Activated CD4-positive, alpha-beta T cell treated with anti-CD3 and anti-CD28 coated beads, Interleukin-2, amount 10 ng/mL, durations not matched to agents 7 days and 5 days (primary cell): ENCODE measurements at regions not wholly inside any gene's neighbourhood (a gene's known extent, or its start where the extent isn't known, plus 50 kb on each side); places are given as distances from the start of the nearest gene placed in this dataset.
A peak's percentile ranks its signal among the peaks of the same experiment; 100 is the strongest.
"Not testable (repeated sequence)": the region's sequence is repeated elsewhere in the genome, so short reads cannot be mapped to it uniquely, and the experiment has no call there.

Source experiments
- CTCF ChIA-PET: fragments of 350-600 bp; sonication (Branson Sonifier 250); formaldehyde crosslinking; loops from one replicate; lab custom pipeline; 2021; ENCODE audit warnings: antibody characterized with exemption; lab: Charles Lee
- POLR2A ChIA-PET: fragments of 350-600 bp; sonication (Branson Sonifier 250); formaldehyde crosslinking; loops from one replicate; lab custom pipeline; 2021; ENCODE audit warnings: antibody characterized with exemption; lab: Charles Lee
- DNase-seq: peaks from one replicate; pipeline ENCODE4 v3.0.0-alpha.2; 2020
- H3K27ac Mint-ChIP-seq: one replicate; pipeline ENCODE4 v1.8.0; 2021; ENCODE audit warnings: mild to moderate bottlenecking, moderate library complexity, mixed read lengths
- H3K27me3 Mint-ChIP-seq: one replicate; pipeline ENCODE4 v1.8.0; 2021; ENCODE audit warnings: mixed read lengths
- H3K36me3 Mint-ChIP-seq: one replicate; pipeline ENCODE4 v1.8.0; 2021; ENCODE audit warnings: low read depth, mixed read lengths
- H3K4me1 Mint-ChIP-seq: one replicate; pipeline ENCODE4 v1.8.0; 2021; ENCODE audit warnings: mixed read lengths
- H3K4me3 Mint-ChIP-seq: one replicate; pipeline ENCODE4 v1.8.0; 2021; ENCODE audit warnings: mild to moderate bottlenecking, moderate library complexity, mixed read lengths
- H3K9me3 Mint-ChIP-seq: one replicate; pipeline ENCODE4 v1.8.0; 2021; ENCODE audit warnings: mixed read lengths

DNA sequence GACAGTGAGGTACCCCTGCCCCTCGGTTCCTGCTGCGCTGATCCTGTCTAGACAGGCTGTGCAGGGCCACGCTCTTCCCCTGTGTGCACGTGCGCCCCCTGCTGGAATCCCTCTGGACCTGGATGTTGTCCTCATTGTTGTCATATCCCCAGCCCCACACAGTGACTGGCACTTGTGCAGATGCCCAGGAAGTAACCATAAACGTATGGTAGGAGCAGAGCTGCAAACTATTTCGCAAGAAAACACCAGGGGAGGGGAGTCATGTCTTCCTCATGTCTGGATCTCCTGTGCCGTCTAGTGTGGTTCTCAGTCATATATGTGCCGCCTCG lies 114.7 kb downstream of the CRYBB2 start:
- Mint-ChIP-seq H3K27ac (no peak overlapping the region), H3K27me3 (no peaks in the 10 kb centered on the region), H3K4me1 (peaks cover 2% of the 10 kb centered on the region), H3K36me3 (no peaks in the 10 kb centered on the region), H3K9me3 (peaks cover 2% of the 10 kb centered on the region), H3K4me3 (no peak overlapping the region)
- ChIA-PET CTCF (interaction anchor here (0.9 to 1.5 kb wide), 4 partner anchors 13 to 253 kb away, joined by 3 to 5 read pairs (median 4); no protein-coding TSS in a partner anchor), POLR2A (no interaction called here)
- peak; percentile 76 for DNase-seq

GRCh38 chr22:25334631-25335030 lies 115.2 kb downstream of the CRYBB2 start:
- H3K9me3 Mint-ChIP-seq, H3K27ac Mint-ChIP-seq, POLR2A ChIA-PET: not testable (repeated sequence)

GRCh38 chr22:25335276-25335675 lies 115.8 kb downstream of the CRYBB2 start:
- H3K4me3 Mint-ChIP-seq, DNase-seq, POLR2A ChIA-PET, CTCF ChIA-PET, H3K27me3 Mint-ChIP-seq, H3K9me3 Mint-ChIP-seq, H3K4me1 Mint-ChIP-seq, H3K36me3 Mint-ChIP-seq, H3K27ac Mint-ChIP-seq: not testable (repeated sequence)

More at GRCh38 chr22:25334631-25335030, 115.2 kb downstream of the CRYBB2 start:
- not testable (repeated sequence) for H3K4me3 Mint-ChIP-seq, H3K36me3 Mint-ChIP-seq, DNase-seq, H3K27me3 Mint-ChIP-seq, H3K4me1 Mint-ChIP-seq
- CTCF ChIA-PET, result interaction anchor here (1.5 kb wide), 1 partner anchor 12 kb away, joined by 5 read pairs; no protein-coding TSS in a partner anchor

- CTCF ChIA-PET, H3K27ac Mint-ChIP-seq, H3K4me3 Mint-ChIP-seq, H3K4me1 Mint-ChIP-seq, H3K36me3 Mint-ChIP-seq, DNase-seq, H3K27me3 Mint-ChIP-seq, POLR2A ChIA-PET: not testable (repeated sequence)
- H3K9me3 Mint-ChIP-seq, result peaks cover 11% of the 10 kb centered on the region
Observed at GRCh38 chr22:25340536-25340935, 121.1 kb downstream of the CRYBB2 start.

DNA sequence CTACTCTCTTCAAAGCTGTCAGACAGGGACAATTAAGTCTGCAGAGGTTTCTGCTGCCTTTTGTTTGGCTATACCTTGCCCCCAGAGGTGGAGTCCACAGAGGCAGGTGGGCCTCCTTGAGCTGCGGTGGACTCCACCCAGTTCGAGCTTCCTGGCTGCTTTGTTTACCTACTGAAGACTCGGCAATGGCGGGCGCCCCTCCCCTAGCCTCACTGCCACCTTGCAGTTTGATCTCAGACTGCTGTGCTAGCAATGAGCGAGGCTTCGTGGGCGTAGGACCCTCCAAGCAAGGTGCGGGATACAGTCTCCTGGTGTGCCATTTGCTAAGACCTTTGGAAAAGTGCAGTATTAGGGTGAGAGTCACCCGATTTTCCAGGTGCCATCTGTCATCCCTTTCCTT lies 124.9 kb downstream of the CRYBB2 start:
- DNase-seq, H3K27me3 Mint-ChIP-seq, CTCF ChIA-PET: not testable (repeated sequence)

DNA sequence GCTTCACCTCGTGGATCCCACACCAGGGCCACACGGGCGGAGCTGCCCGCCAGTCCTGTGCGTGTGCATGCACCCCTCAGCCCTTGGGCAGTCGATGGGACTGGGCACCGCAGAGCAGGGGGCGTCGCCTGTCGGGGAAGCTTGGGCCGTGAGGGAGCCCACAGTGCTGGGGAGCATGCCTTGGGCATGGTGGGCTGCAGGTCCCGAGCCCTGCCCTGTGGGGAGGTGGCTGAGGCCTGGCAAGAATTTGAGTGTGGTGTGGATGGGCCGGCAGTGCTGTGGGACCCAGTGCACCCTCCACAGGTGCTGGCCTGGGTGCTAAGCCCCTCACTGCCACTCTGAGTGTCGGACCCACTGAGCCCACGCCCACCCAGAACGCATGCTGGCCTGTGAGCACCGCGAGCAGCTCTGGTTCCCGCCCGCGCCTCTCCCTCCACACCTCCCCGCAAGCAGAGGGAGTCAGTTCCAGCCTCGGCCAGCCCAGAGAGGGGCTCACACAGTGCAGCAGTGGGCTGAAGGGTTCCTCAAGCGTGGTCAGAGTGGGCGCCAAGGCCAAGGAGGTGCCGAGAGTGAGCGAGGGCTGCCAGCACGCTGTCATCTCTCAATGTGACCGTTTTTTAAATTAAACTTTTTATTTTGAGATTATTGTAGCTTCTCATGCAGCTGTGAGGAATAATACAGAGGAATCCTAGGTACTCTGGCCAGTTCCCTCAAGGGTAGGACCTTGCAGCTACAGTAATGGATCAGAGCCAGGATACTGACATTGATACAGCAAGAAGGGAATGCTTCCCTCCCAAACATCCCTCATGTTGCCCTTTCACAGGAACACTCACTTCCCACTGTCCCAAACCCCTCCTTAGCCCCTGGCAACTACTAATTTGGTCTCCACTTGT lies 127.7 kb downstream of the CRYBB2 start:
- Mint-ChIP-seq H3K4me3 (no peak overlapping the region), H3K36me3 (peaks cover 18% of the 10 kb centered on the region), H3K27me3 (peaks cover under 1% of the 10 kb centered on the region), H3K27ac (no peak overlapping the region), H3K4me1 (no peaks in the 10 kb centered on the region), H3K9me3 (peaks cover under 1% of the 10 kb centered on the region)
- ChIA-PET POLR2A (no interaction called here), CTCF (interaction anchor here (0.6 to 1.3 kb wide), 2 partner anchors 13 to 113 kb away, joined by 4 to 5 read pairs; no protein-coding TSS in a partner anchor)
- no peak for DNase-seq

More for the DNA sequence above, 124.9 kb downstream of the CRYBB2 start:
- POLR2A ChIA-PET, H3K4me1 Mint-ChIP-seq, H3K9me3 Mint-ChIP-seq, H3K27ac Mint-ChIP-seq, H3K36me3 Mint-ChIP-seq, H3K4me3 Mint-ChIP-seq: not testable (repeated sequence)

- H3K4me1 Mint-ChIP-seq, result no peaks in the 10 kb centered on the region
- H3K36me3 Mint-ChIP-seq, result peaks cover 19% of the 10 kb centered on the region
- H3K27ac Mint-ChIP-seq, result no peak overlapping the region
- ChIA-PET POLR2A (no interaction called here), CTCF (interaction anchor here (0.6 to 1.1 kb wide), 2 partner anchors 14 to 113 kb away, joined by 4 read pairs; no protein-coding TSS in a partner anchor)
- no peaks in the 10 kb centered on the region for H3K27me3 Mint-ChIP-seq
- no peaks in the 10 kb centered on the region for H3K9me3 Mint-ChIP-seq
- no peak for DNase-seq
- no peak overlapping the region for H3K4me3 Mint-ChIP-seq
Observed at GRCh38 chr22:25347752-25348102, 128.3 kb downstream of the CRYBB2 start.

DNA sequence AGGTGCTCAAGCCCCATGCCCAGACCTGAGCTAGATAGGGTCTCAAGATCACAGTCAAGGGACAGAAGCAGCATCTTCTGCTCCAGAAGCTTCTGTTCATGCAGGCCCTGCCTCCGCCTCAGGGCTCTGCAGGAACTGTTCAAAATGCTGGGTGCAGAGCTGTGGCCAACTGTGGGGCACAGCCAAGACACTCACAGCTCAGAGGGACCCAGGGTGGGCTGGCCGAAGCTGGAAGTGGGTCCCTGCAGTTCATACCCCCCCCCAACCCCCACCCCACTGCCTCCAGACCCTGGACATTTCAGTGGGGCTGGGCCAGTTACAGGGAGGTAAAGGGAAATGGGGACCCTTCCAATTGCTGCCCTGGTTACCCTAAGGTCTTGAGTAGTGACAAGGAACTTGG lies 129.0 kb downstream of the CRYBB2 start:
- DNase-seq, result no peak
- Mint-ChIP-seq H3K27ac (no peak overlapping the region), H3K36me3 (peaks cover 20% of the 10 kb centered on the region), H3K27me3 (no peaks in the 10 kb centered on the region), H3K9me3 (no peaks in the 10 kb centered on the region), H3K4me3 (no peak overlapping the region), H3K4me1 (no peaks in the 10 kb centered on the region)
- CTCF ChIA-PET, result interaction anchor here (1.1 kb wide), 1 partner anchor 15 kb away, joined by 4 read pairs; no protein-coding TSS in a partner anchor
- POLR2A ChIA-PET, result no interaction called here

DNA sequence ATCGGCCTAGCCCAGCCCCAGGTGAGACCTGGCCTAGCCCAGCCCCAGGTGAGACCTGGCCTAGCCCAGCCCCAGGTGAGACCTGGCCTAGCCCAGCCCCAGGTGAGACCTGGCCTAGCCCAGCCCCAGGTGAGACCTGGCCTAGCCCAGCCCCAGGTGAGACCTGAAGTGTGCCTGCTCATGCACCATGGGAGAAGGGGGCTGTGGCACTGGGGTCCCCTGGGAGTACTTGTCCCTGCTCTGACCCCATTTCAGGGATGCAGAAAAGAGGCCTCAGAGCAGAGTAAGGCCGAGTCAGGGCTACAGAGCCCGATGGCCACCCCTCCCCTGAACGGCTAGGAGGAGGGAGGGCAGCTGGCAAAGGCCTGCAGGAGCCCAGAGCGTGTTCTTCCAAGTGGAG lies 129.6 kb downstream of the CRYBB2 start:
- H3K27me3 Mint-ChIP-seq, H3K9me3 Mint-ChIP-seq, POLR2A ChIA-PET, DNase-seq, H3K4me1 Mint-ChIP-seq, H3K4me3 Mint-ChIP-seq, CTCF ChIA-PET, H3K27ac Mint-ChIP-seq: not testable (repeated sequence)
- H3K36me3 Mint-ChIP-seq, result peaks cover 24% of the 10 kb centered on the region

- H3K9me3 Mint-ChIP-seq, result no peaks in the 10 kb centered on the region
- no peaks in the 10 kb centered on the region for H3K27me3 Mint-ChIP-seq
- H3K4me1 Mint-ChIP-seq, result no peaks in the 10 kb centered on the region
- no peak overlapping the region for H3K27ac Mint-ChIP-seq
- POLR2A ChIA-PET, result no interaction called here
- no peak overlapping the region for H3K4me3 Mint-ChIP-seq
- H3K36me3 Mint-ChIP-seq, result peaks cover 29% of the 10 kb centered on the region
- no peak for DNase-seq
- CTCF ChIA-PET, result interaction anchor here (0.6 kb wide), 1 partner anchor 93 kb away, joined by 4 read pairs; no protein-coding TSS in a partner anchor
Observed at GRCh38 chr22:25350551-25350971, 131.1 kb downstream of the CRYBB2 start.

DNA sequence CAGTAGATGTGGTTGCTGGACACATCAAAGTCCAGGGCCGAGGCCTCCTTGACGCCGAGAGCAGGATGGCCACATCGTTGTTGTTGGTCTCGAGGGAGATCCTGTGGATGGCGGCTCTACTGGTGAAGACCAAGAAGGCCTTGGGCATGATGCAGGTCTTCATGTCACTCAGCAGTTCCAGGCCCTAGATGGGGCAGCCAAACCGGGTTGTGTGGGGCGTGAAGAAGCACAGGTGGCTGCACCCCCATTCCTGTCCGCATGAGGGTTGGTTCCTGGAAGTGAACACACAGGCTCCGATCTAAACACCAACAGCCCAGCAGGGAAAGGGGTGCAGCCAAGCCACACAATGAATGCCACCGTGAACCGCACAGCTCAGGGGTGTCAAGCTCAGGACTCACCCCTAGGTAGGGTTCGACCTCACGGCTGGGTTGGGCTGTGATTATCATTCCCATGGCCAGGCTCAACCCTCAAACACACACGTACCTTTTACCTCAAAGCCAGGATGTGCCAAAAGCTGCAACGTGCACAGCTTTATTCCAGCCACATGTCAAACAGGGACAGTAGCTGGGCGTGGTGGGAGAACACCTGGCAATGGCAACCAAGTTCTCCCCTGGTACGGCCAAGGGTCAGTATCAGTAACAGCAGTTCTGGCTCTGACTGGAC lies 132.3 kb downstream of the CRYBB2 start:
- POLR2A ChIA-PET, result no interaction called here
- peaks cover 23% of the 10 kb centered on the region for H3K36me3 Mint-ChIP-seq
- DNase-seq, result no peak

GRCh38 chr22:25352294-25352680 lies 132.8 kb downstream of the CRYBB2 start:
- H3K36me3 Mint-ChIP-seq, result peaks cover 25% of the 10 kb centered on the region
- no peaks in the 10 kb centered on the region for H3K27me3 Mint-ChIP-seq
- no peak overlapping the region for H3K4me3 Mint-ChIP-seq
- H3K9me3 Mint-ChIP-seq, result no peaks in the 10 kb centered on the region
- DNase-seq, result no peak
- peaks cover 2% of the 10 kb centered on the region for H3K4me1 Mint-ChIP-seq
- H3K27ac Mint-ChIP-seq, result no peak overlapping the region
- ChIA-PET CTCF (no interaction called here), POLR2A (no interaction called here)

More for the DNA sequence above, 132.3 kb downstream of the CRYBB2 start:
- no peaks in the 10 kb centered on the region for H3K27me3 Mint-ChIP-seq
- H3K4me3 Mint-ChIP-seq, result no peak overlapping the region
- CTCF ChIA-PET, result no interaction called here
- H3K4me1 Mint-ChIP-seq, result peaks cover 2% of the 10 kb centered on the region
- H3K27ac Mint-ChIP-seq, result no peak overlapping the region
- H3K9me3 Mint-ChIP-seq, result no peaks in the 10 kb centered on the region
